ENCODE measurements at regions not wholly inside any gene's neighbourhood (a gene's known extent, or its start where the extent isn't known, plus 50 kb on each side); places are given as distances from the start of the nearest gene placed in this dataset.

- CTCF ChIA-PET, result no interaction called here
- POLR2A ChIA-PET, result no interaction called here
- no peak for DNase-seq (ENCODE audit: extremely low spot score)
These were observed 126.6 kb upstream of the BET1 start for GRCh38 chr7:94130716-94131115.

GRCh38 chr7:94133460-94133859 is 129.3 kb upstream of the BET1 start:
- DNase-seq (ENCODE audit: extremely low spot score), result no peak
- POLR2A ChIA-PET, result no interaction called here
- CTCF ChIA-PET, result no interaction called here
- no peak for TF ChIP-seq ELF4 (IDR thresholded peaks at IDR 0.05)
- no peak for TF ChIP-seq LEF1 (IDR thresholded peaks at IDR 0.05; ENCODE audit: borderline replicate concordance)
- no peak for TF ChIP-seq TARDBP (IDR thresholded peaks at IDR 0.05)
- no peak for TF ChIP-seq HDGF (IDR thresholded peaks at IDR 0.05; ENCODE audit: borderline replicate concordance)

More at GRCh38 chr7:94130716-94131115, 126.6 kb upstream of the BET1 start:
- TF ChIP-seq FOXA1 (IDR thresholded peaks at IDR 0.05) (no peak), BHLHE40 (IDR thresholded peaks at IDR 0.05; ENCODE audit: borderline replicate concordance) (no peak), LEF1 (IDR thresholded peaks at IDR 0.05; ENCODE audit: borderline replicate concordance) (no peak), NFRKB (IDR thresholded peaks at IDR 0.05) (no peak), FOXK2 (IDR thresholded peaks at IDR 0.05) (no peak), TARDBP (IDR thresholded peaks at IDR 0.05) (no peak), FOXM1 (IDR thresholded peaks at IDR 0.05; ENCODE audit: borderline replicate concordance) (no peak), ELF4 (IDR thresholded peaks at IDR 0.05) (no peak), HDGF (IDR thresholded peaks at IDR 0.05; ENCODE audit: borderline replicate concordance) (no peak), L3MBTL2 (conservative IDR thresholded peaks at IDR 0.05) (no peak), SP1 (IDR thresholded peaks at IDR 0.05) (no peak), SUZ12 (IDR thresholded peaks at IDR 0.05) (no peak), ARNT (IDR thresholded peaks at IDR 0.05) (no peak), CTBP1 (IDR thresholded peaks at IDR 0.05; ENCODE audit: borderline replicate concordance) (no peak)

- CTCF ChIA-PET, result no interaction called here
- POLR2A ChIA-PET, result no interaction called here
These were observed 131.0 kb upstream of the BET1 start for GRCh38 chr7:94135180-94135579.

GRCh38 chr7:94142281-94142680 is 138.1 kb upstream of the BET1 start:
- no peak for TF ChIP-seq NFRKB (IDR thresholded peaks at IDR 0.05)
- DNase-seq (ENCODE audit: extremely low spot score), result no peak
- ChIA-PET CTCF (no interaction called here), POLR2A (no interaction called here)

More at GRCh38 chr7:94135180-94135579, 131.0 kb upstream of the BET1 start:
- TF ChIP-seq ZNF384 (IDR thresholded peaks at IDR 0.05), result no peak
- no peak for TF ChIP-seq SP1 (IDR thresholded peaks at IDR 0.05)
- TF ChIP-seq LEF1 (IDR thresholded peaks at IDR 0.05; ENCODE audit: borderline replicate concordance), result no peak
- no peak for TF ChIP-seq ARNT (IDR thresholded peaks at IDR 0.05)
- TF ChIP-seq FOXA1 (IDR thresholded peaks at IDR 0.05), result no peak
- TF ChIP-seq TARDBP (IDR thresholded peaks at IDR 0.05), result no peak
- TF ChIP-seq PKNOX1 (IDR thresholded peaks at IDR 0.05), result no peak
- no peak for DNase-seq (ENCODE audit: extremely low spot score)

GRCh38 chr7:94145602-94146001 is 141.4 kb upstream of the BET1 start:
- TF ChIP-seq CTBP1 (IDR thresholded peaks at IDR 0.05; ENCODE audit: borderline replicate concordance), result no peak
- no peak for TF ChIP-seq L3MBTL2 (conservative IDR thresholded peaks at IDR 0.05)
- TF ChIP-seq NFRKB (IDR thresholded peaks at IDR 0.05), result no peak
- ChIA-PET POLR2A (no interaction called here), CTCF (no interaction called here)
- no peak for DNase-seq (ENCODE audit: extremely low spot score)

- ChIA-PET CTCF (no interaction called here), POLR2A (no interaction called here)
- TF ChIP-seq ZNF384 (IDR thresholded peaks at IDR 0.05), result no peak
- no peak for TF ChIP-seq HDGF (IDR thresholded peaks at IDR 0.05; ENCODE audit: borderline replicate concordance)
- TF ChIP-seq FOXA1 (IDR thresholded peaks at IDR 0.05), result no peak
- no peak for TF ChIP-seq TARDBP (IDR thresholded peaks at IDR 0.05)
- no peak for TF ChIP-seq SUZ12 (IDR thresholded peaks at IDR 0.05)
- no peak for TF ChIP-seq PKNOX1 (IDR thresholded peaks at IDR 0.05)
- TF ChIP-seq ELF4 (IDR thresholded peaks at IDR 0.05), result no peak
- no peak for TF ChIP-seq SP1 (IDR thresholded peaks at IDR 0.05)
- no peak for TF ChIP-seq FOXK2 (IDR thresholded peaks at IDR 0.05)
- TF ChIP-seq CTBP1 (IDR thresholded peaks at IDR 0.05; ENCODE audit: borderline replicate concordance), result no peak
- no peak for DNase-seq (ENCODE audit: extremely low spot score)
These were observed 142.3 kb upstream of the BET1 start for GRCh38 chr7:94146408-94146807.

- no peak for TF ChIP-seq L3MBTL2 (conservative IDR thresholded peaks at IDR 0.05)
- no peak for TF ChIP-seq HDGF (IDR thresholded peaks at IDR 0.05; ENCODE audit: borderline replicate concordance)
- TF ChIP-seq CTBP1 (IDR thresholded peaks at IDR 0.05; ENCODE audit: borderline replicate concordance), result no peak
- no peak for TF ChIP-seq LEF1 (IDR thresholded peaks at IDR 0.05; ENCODE audit: borderline replicate concordance)
- TF ChIP-seq ELF4 (IDR thresholded peaks at IDR 0.05), result no peak
- TF ChIP-seq SUZ12 (IDR thresholded peaks at IDR 0.05), result no peak
- TF ChIP-seq SP1 (IDR thresholded peaks at IDR 0.05), result no peak
- TF ChIP-seq PKNOX1 (IDR thresholded peaks at IDR 0.05), result no peak
- TF ChIP-seq FOXK2 (IDR thresholded peaks at IDR 0.05), result no peak
- no peak for TF ChIP-seq BHLHE40 (IDR thresholded peaks at IDR 0.05; ENCODE audit: borderline replicate concordance)
- no peak for TF ChIP-seq NFRKB (IDR thresholded peaks at IDR 0.05)
- no peak for TF ChIP-seq ARNT (IDR thresholded peaks at IDR 0.05)
- no peak for TF ChIP-seq FOXA1 (IDR thresholded peaks at IDR 0.05)
- no peak for TF ChIP-seq ZNF384 (IDR thresholded peaks at IDR 0.05)
- no peak for TF ChIP-seq FOXM1 (IDR thresholded peaks at IDR 0.05; ENCODE audit: borderline replicate concordance)
- no peak for TF ChIP-seq TARDBP (IDR thresholded peaks at IDR 0.05)
- no peak for DNase-seq (ENCODE audit: extremely low spot score)
- ChIA-PET CTCF (no interaction called here), POLR2A (no interaction called here)
These were observed 145.8 kb upstream of the BET1 start for GRCh38 chr7:94149789-94150545.
